SK-N-SH (cell line): ENCODE measurements at regions not wholly inside any gene's neighbourhood (a gene's known extent, or its start where the extent isn't known, plus 50 kb on each side); places are given as distances from the start of the nearest gene placed in this dataset.

Experiments used
- CTCF ChIA-PET: fragments of 300-600, 350-600 bp; formaldehyde crosslinking; extraction: SDS; loops from one replicate; lab custom pipeline; 2021; lab: Yijun Ruan, JAX
- POLR2A ChIA-PET: fragments of 350-600 bp; sonication (Branson Sonifier 250); formaldehyde crosslinking; extraction: SDS; loops from one replicate; lab custom pipeline; 2020; ENCODE audit warnings: antibody characterized with exemption, inconsistent platforms; lab: Yijun Ruan, JAX
- DNase-seq: peaks from one replicate; pipeline ENCODE4 v3.0.0; 2012
- H2AFZ ChIP-seq: fragments of 200-600 bp; sonication (generic); 2 replicates; pipeline ENCODE4 v1.8.1; 2016; ENCODE audit warnings: antibody characterized with exemption, mild to moderate bottlenecking, low read depth
- H3F3A ChIP-seq: fragments of 200-600 bp; sonication (generic); replicated peaks from 2 replicates; pipeline ENCODE3; 2016; ENCODE audit warnings: antibody characterized with exemption, mild to moderate bottlenecking; ENCODE audit not compliant: insufficient read depth
- H3K27ac ChIP-seq, 2 experiments: fragments of 200-500 bp in 1 of 2; fragments of 200-600 bp in 1 of 2; sonication (Bioruptor generic) in 1 of 2; sonication (generic), shearing (Covaris generic) in 1 of 2; 2 replicates each; pipeline versions ENCODE4 v1.5.1 to v1.6.1; 2014 to 2016; ENCODE audit warnings: low read depth in 2 of 2, inconsistent platforms in 1 of 2, low read length in 1 of 2, mild to moderate bottlenecking in 1 of 2, mixed read lengths in 1 of 2
- H3K27me3 ChIP-seq: fragments of 200-600 bp; sonication (generic), shearing (Covaris generic); 2 replicates; pipeline ENCODE4 v1.6.1; 2016; ENCODE audit warnings: mixed run types; ENCODE audit not compliant: insufficient read depth
- H3K36me3 ChIP-seq, 2 experiments: fragments of 200-500 bp in 1 of 2; fragments of 200-600 bp in 1 of 2; sonication (Bioruptor generic) in 1 of 2; sonication (generic) in 1 of 2; replicated peaks in 1 of 2; 2 replicates each; pipeline versions ENCODE3 to v1.5.1; 2014 to 2016; ENCODE audit warnings: low read length in 1 of 2, mild to moderate bottlenecking in 1 of 2; ENCODE audit not compliant: insufficient read depth in 2 of 2, control insufficient read depth in 1 of 2
- H3K4me1 ChIP-seq, 2 experiments: fragments of 200-500 bp in 1 of 2; fragments of 200-600 bp in 1 of 2; sonication (Bioruptor generic) in 1 of 2; sonication (generic), shearing (Covaris generic) in 1 of 2; 2 replicates each; pipeline versions ENCODE4 v1.5.1 to v1.6.1; 2014 to 2016; ENCODE audit warnings: low read depth in 1 of 2, low read length in 1 of 2, mixed run types in 1 of 2; ENCODE audit not compliant: insufficient read depth in 2 of 2, control insufficient read depth in 1 of 2
- H3K4me2 ChIP-seq: fragments of 200-600 bp; sonication (generic), shearing (Covaris generic); 2 replicates; pipeline ENCODE4 v1.6.1; 2017; ENCODE audit warnings: mixed run types
- H3K4me3 ChIP-seq, 2 experiments: fragments of 200-500 bp in 1 of 2; fragments of 200-600 bp in 1 of 2; sonication (Bioruptor generic) in 1 of 2; sonication (generic), shearing (Covaris generic) in 1 of 2; 2 replicates each; pipeline versions ENCODE4 v1.5.1 to v1.8.1; 2014 to 2016; ENCODE audit warnings: low read depth in 2 of 2, inconsistent platforms in 1 of 2, low read length in 1 of 2, mild to moderate bottlenecking in 1 of 2, mixed read lengths in 1 of 2, moderate library complexity in 1 of 2
- H3K79me2 ChIP-seq: fragments of 200-600 bp; sonication (generic); 2 replicates; pipeline ENCODE4 v1.8.1; 2017; ENCODE audit warnings: mild to moderate bottlenecking; ENCODE audit not compliant: insufficient read depth
- H3K9ac ChIP-seq: fragments of 200-600 bp; sonication (generic); 2 replicates; pipeline ENCODE4 v1.6.1; 2017; ENCODE audit warnings: mixed run types
- H3K9me2 ChIP-seq: fragments of 200-600 bp; sonication (generic); 2 replicates; pipeline ENCODE4 v1.6.1; 2017; ENCODE audit warnings: mixed run types
- H3K9me3 ChIP-seq: fragments of 200-600 bp; sonication (generic); 2 replicates; pipeline ENCODE4 v1.6.1; 2017; ENCODE audit warnings: mixed run types, mild to moderate bottlenecking, moderate library complexity
- H4K20me1 ChIP-seq: fragments of 200-600 bp; sonication (generic); 2 replicates; pipeline ENCODE4 v1.6.1; 2017; ENCODE audit warnings: mild to moderate bottlenecking, mixed run types; ENCODE audit not compliant: insufficient read depth
- CHD2 ChIP-seq: fragments of 150-350 bp; IDR thresholded peaks from 2 replicates; pipeline ENCODE4 v1.6.1; 2018; ENCODE audit warnings: low read length; ENCODE audit not compliant: partially characterized antibody
- FOXM1 ChIP-seq: IDR thresholded peaks from 2 replicates; pipeline ENCODE4 v1.4.0; 2012; ENCODE audit warnings: low read depth, mild to moderate bottlenecking
- GABPA ChIP-seq: IDR thresholded peaks from 2 replicates; pipeline ENCODE4 v1.4.0; 2012; ENCODE audit warnings: low read depth, mild to moderate bottlenecking
- GATA2 ChIP-seq: sonication (generic); formaldehyde crosslinking; IDR thresholded peaks from 2 replicates; pipeline ENCODE4 v1.5.0; 2020; ENCODE audit warnings: mild to moderate bottlenecking, missing genetic modification reagents
- JUND ChIP-seq: IDR thresholded peaks from 2 replicates; pipeline ENCODE4 v1.4.0; 2012
- MXI1 ChIP-seq: IDR thresholded peaks from 2 replicates; pipeline ENCODE4 v1.6.1; 2012; ENCODE audit warnings: mild to moderate bottlenecking, low read depth, low read length, improper control_type of control experiment
- NRF1 ChIP-seq: IDR thresholded peaks from 2 replicates; pipeline ENCODE4 v1.6.1; 2012; ENCODE audit warnings: low read depth, mild to moderate bottlenecking, low read length
- POLR2AphosphoS5 ChIP-seq: IDR thresholded peaks from 2 replicates; pipeline ENCODE4 v1.6.1; 2012; ENCODE audit warnings: low read depth, low read length
- RCOR1 ChIP-seq: fragments of 150-350 bp; IDR thresholded peaks from 2 replicates; pipeline ENCODE4 v1.6.1; 2017; ENCODE audit warnings: antibody characterized with exemption, low read length
- RXRA ChIP-seq: IDR thresholded peaks from 2 replicates; pipeline ENCODE4 v1.4.0; 2012; ENCODE audit warnings: low read depth, mild to moderate bottlenecking, borderline replicate concordance
- SIN3A ChIP-seq: IDR thresholded peaks from 2 replicates; pipeline ENCODE4 v1.6.1; 2012; ENCODE audit warnings: low read depth, mild to moderate bottlenecking, low read length, moderate library complexity, borderline replicate concordance
- SMC3 ChIP-seq: IDR thresholded peaks from 2 replicates; pipeline ENCODE4 v1.6.1; 2012; ENCODE audit warnings: low read depth, low read length, improper control_type of control experiment
- TAF1 ChIP-seq: IDR thresholded peaks from 2 replicates; pipeline ENCODE4 v1.6.1; 2012; ENCODE audit warnings: low read depth, mild to moderate bottlenecking, low read length, moderate library complexity, borderline replicate concordance
- USF1 ChIP-seq: IDR thresholded peaks from 2 replicates; pipeline ENCODE4 v1.4.0; 2012; ENCODE audit warnings: low read depth, borderline replicate concordance
- YY1 ChIP-seq: IDR thresholded peaks from 2 replicates; pipeline ENCODE4 v1.4.0; 2012; ENCODE audit warnings: low read depth, mild to moderate bottlenecking
- WGBS: methylation state at CpG from one replicate; pipeline ENCODE4 v1.1.6; 2017; ENCODE audit warnings: low lambda C conversion rate; 5-methylcytosine and 5-hydroxymethylcytosine counted together
- TF ChIP-seq, protein P1 (sequence below): IDR thresholded peaks from 2 replicates; pipeline ENCODE4 v1.4.0; 2012; ENCODE audit warnings: low read depth
- TF ChIP-seq, protein P2 (sequence below): fragments of 150-350 bp; IDR thresholded peaks from 2 replicates; pipeline ENCODE4 v1.6.1; 2017; ENCODE audit warnings: antibody characterized with exemption, low read length, low read depth, borderline replicate concordance

- Histone ChIP-seq H3K36me3 (no peaks in the 10 kb centered on the region), H3K4me1 (no peaks in the 10 kb centered on the region), H3K79me2 (no peaks in the 10 kb centered on the region), H3K4me3 (no peak overlapping the region), H3K27me3 (no peaks in the 10 kb centered on the region), H3K27ac (no peak overlapping the region), H4K20me1 (no peaks in the 10 kb centered on the region), H3K9me2 (no peaks in the 10 kb centered on the region), H3K9me3 (no peaks in the 10 kb centered on the region), H3F3A (no peaks in the 10 kb centered on the region), H2AFZ (no peak overlapping the region), H3K4me2 (no peak overlapping the region), H3K9ac (no peak overlapping the region)
- POLR2A ChIA-PET: no interaction called here
- no peak for DNase-seq
- TF ChIP-seq TAF1: no peak
- WGBS: 68% methylated on average over 1 of the region's 1 CpG
- CTCF ChIA-PET: no interaction called here
These were observed 332.6 kb downstream of the SLITRK1 start for GRCh38 chr13:83549671-83550070.

DNA sequence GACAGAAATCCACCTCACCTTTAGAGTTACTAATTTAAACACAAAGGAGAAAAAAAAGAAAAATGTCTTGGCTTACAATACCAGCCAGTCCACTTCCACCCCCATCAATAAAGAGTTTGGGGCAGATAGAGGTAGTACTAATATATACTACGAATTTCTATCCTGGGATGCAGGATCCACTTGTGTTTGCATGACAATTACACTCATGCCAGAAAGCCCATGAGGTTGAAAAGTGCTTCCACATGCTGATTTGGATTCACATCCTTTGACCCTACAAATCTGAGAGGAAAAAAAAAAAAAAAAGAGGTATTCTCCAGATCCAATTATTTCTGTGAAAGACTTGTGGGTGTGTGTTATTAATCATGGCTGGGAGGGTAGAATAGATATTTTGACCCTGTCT, 335.2 kb downstream of the SLITRK1 start:
- H3K27ac ChIP-seq: no peak overlapping the region
- ChIA-PET POLR2A (no interaction called here), CTCF (no interaction called here)
- H3F3A ChIP-seq: no peaks in the 10 kb centered on the region
- TF ChIP-seq MXI1: no peak
- no peak for DNase-seq
- H3K9me3 ChIP-seq: no peaks in the 10 kb centered on the region
- H3K9ac ChIP-seq: no peak overlapping the region
- no peaks in the 10 kb centered on the region for H4K20me1 ChIP-seq
- H3K27me3 ChIP-seq: no peaks in the 10 kb centered on the region
- no peak overlapping the region for H3K4me2 ChIP-seq
- H3K9me2 ChIP-seq: no peaks in the 10 kb centered on the region
- H3K4me3 ChIP-seq: no peak overlapping the region
- no peaks in the 10 kb centered on the region for H3K36me3 ChIP-seq
- 0% methylated on average over 1 of the region's 1 CpG for WGBS
- no peak overlapping the region for H2AFZ ChIP-seq
- no peaks in the 10 kb centered on the region for H3K4me1 ChIP-seq
- no peaks in the 10 kb centered on the region for H3K79me2 ChIP-seq

GRCh38 chr13:83546476-83546875, 335.8 kb downstream of the SLITRK1 start:
- TF ChIP-seq, protein P1, sequence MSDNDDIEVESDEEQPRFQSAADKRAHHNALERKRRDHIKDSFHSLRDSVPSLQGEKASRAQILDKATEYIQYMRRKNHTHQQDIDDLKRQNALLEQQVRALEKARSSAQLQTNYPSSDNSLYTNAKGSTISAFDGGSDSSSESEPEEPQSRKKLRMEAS: no peak
- no peak for TF ChIP-seq JUND
- TF ChIP-seq USF1: no peak
- TF ChIP-seq, all 33 proteins: peak for 0
- Histone ChIP-seq H3F3A (no peaks in the 10 kb centered on the region), H3K4me2 (no peak overlapping the region), H3K4me1 (no peaks in the 10 kb centered on the region), H3K79me2 (no peaks in the 10 kb centered on the region), H3K9me2 (no peaks in the 10 kb centered on the region), H2AFZ (no peak overlapping the region), H4K20me1 (no peaks in the 10 kb centered on the region), H3K9ac (no peak overlapping the region), H3K36me3 (no peaks in the 10 kb centered on the region), H3K4me3 (no peak overlapping the region), H3K27me3 (no peaks in the 10 kb centered on the region), H3K9me3 (no peaks in the 10 kb centered on the region), H3K27ac (no peak overlapping the region)
- WGBS: 3% methylated on average over 2 of the region's 2 CpGs
- CTCF ChIA-PET: no interaction called here
- POLR2A ChIA-PET: no interaction called here
- no peak for DNase-seq

DNA sequence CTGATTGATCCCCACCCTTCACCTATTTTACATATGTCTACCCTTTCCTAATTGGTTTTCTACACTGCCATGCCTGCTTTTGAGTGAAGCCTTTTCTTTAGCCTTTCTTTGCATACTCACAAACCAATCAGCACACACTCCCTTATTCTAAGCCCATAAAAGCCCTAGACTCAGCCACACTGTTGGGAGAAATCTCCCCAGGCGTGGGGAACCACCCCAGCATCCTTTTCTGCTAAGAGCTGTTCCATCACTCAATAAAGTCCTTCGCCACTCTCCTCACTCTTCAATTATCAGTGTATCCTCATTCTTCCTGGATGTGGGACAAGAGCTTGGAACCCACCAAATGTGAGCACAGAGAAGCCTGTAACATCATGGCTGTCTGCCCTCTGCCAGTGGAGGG, 343.6 kb downstream of the SLITRK1 start:
- H3K79me2 ChIP-seq: no peaks in the 10 kb centered on the region
- CTCF ChIA-PET: no interaction called here
- no peak overlapping the region for H3K27ac ChIP-seq
- H4K20me1 ChIP-seq: no peaks in the 10 kb centered on the region
- TF ChIP-seq NRF1 (no peak), RCOR1 (no peak), RXRA (no peak), SIN3A (no peak), GATA2 (CRISPR knock-in tag) (no peak), YY1 (no peak), FOXM1 (no peak), CHD2 (no peak), GABPA (no peak), POLR2AphosphoS5 (no peak), SMC3 (no peak)
- TF ChIP-seq, protein P2, sequence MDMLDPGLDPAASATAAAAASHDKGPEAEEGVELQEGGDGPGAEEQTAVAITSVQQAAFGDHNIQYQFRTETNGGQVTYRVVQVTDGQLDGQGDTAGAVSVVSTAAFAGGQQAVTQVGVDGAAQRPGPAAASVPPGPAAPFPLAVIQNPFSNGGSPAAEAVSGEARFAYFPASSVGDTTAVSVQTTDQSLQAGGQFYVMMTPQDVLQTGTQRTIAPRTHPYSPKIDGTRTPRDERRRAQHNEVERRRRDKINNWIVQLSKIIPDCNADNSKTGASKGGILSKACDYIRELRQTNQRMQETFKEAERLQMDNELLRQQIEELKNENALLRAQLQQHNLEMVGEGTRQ: no peak
- H3F3A ChIP-seq: no peaks in the 10 kb centered on the region
- no peak overlapping the region for H3K4me2 ChIP-seq
- no peak overlapping the region for H3K9ac ChIP-seq
- no peaks in the 10 kb centered on the region for H3K36me3 ChIP-seq
- no peak overlapping the region for H3K4me3 ChIP-seq
- no peaks in the 10 kb centered on the region for H3K9me2 ChIP-seq
- H3K4me1 ChIP-seq: no peaks in the 10 kb centered on the region
- DNase-seq: no peak
- H3K9me3 ChIP-seq: no peaks in the 10 kb centered on the region
- H2AFZ ChIP-seq: no peak overlapping the region
- 5% methylated on average over 2 of the region's 2 CpGs for WGBS
- no peaks in the 10 kb centered on the region for H3K27me3 ChIP-seq
- POLR2A ChIA-PET: no interaction called here
